Mesodermal cell (in vitro differentiated cells): ENCODE measurements at regions not wholly inside any gene's neighbourhood (a gene's known extent, or its start where the extent isn't known, plus 50 kb on each side); places are given as distances from the start of the nearest gene placed in this dataset.

ENCODE experiments used
- H3K27ac ChIP-seq: 2 replicates; pipeline ENCODE4 v1.7.0; 2013; ENCODE audit warnings: mild to moderate bottlenecking, low read depth, low read length, moderate library complexity; ENCODE audit not compliant: severe bottlenecking
- H3K36me3 ChIP-seq: 2 replicates; pipeline ENCODE4 v1.7.1; 2013; ENCODE audit warnings: mild to moderate bottlenecking, low read length, moderate library complexity; ENCODE audit not compliant: control insufficient read depth, insufficient read depth
- H3K4me1 ChIP-seq: one replicate; pipeline ENCODE4 v1.7.1; 2013; ENCODE audit warnings: mild to moderate bottlenecking, low read length; ENCODE audit not compliant: insufficient read depth, control insufficient read depth, poor library complexity, severe bottlenecking
- H3K4me3 ChIP-seq: 2 replicates; pipeline ENCODE4 v1.7.0; 2013; ENCODE audit warnings: low read length, control low read depth, mild to moderate bottlenecking; ENCODE audit not compliant: insufficient read depth, poor library complexity, severe bottlenecking; ENCODE audit errors: extremely low read depth
- H3K9me3 ChIP-seq: 2 replicates; pipeline ENCODE4 v1.7.1; 2013; ENCODE audit warnings: mild to moderate bottlenecking, low read length, moderate library complexity; ENCODE audit not compliant: control insufficient read depth
- WGBS, 2 experiments: methylation state at CpG; one replicate each; pipeline ENCODE4 v1.1.5; 2013; ENCODE audit warnings: missing lambda C conversion rate in 2 of 2; ENCODE audit not compliant: insufficient coverage in 2 of 2; 5-methylcytosine and 5-hydroxymethylcytosine counted together

DNA sequence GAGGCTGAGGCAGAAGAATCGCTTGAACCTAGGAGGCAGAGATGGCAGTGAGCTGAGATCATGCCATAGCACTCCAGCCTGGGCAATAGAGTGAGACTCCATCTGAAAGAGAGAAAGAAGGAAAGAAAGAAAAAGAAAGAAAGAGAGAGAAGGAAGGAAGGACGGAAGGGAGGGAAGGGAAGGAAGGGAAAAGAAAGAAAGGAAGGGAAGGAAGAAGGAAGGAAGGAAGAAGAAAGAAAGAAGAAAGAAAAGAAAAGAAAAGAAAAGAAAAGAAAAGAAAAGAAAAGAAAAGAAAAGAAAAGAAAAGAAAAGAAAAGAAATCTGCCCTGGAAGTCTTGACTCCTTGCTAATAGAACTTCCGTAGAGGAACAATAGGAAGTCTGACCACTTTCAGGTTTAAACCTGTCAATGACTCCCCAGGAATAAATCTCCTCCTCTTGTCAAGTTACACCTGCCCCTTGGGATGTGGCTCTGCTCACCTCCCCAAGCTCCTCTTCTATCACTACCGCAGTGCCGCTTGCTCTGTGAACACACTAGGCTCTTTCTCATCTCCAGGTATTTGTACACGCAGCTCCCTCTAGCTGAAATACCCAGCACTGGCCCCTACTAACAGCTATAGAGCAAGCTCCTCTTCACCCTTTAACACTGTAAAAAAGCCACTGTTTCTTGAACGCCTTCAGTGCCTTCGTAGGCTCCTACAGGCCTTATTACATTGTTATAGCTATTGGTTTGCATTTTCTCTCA lies 773.1 kb upstream of the TBX3 start:
- WGBS, 2 experiments, result 68 to 75% methylated on average over 7 of the region's 8 CpGs
- Histone ChIP-seq H3K9me3 (peaks cover 4% of the 10 kb centered on the region), H3K4me1 (peaks cover 28% of the 10 kb centered on the region), H3K4me3 (no peak overlapping the region), H3K27ac (no peak overlapping the region), H3K36me3 (no peaks in the 10 kb centered on the region)

GRCh38 chr12:115455268-115455681 lies 771.3 kb upstream of the TBX3 start:
- H3K4me3 ChIP-seq, result no peak overlapping the region
- H3K4me1 ChIP-seq, result peaks cover 40% of the 10 kb centered on the region
- no peaks in the 10 kb centered on the region for H3K36me3 ChIP-seq
- 36 to 54% methylated on average over 7 to 8 of the region's 8 CpGs for WGBS, 2 experiments
- peaks cover 4% of the 10 kb centered on the region for H3K9me3 ChIP-seq
- H3K27ac ChIP-seq, result peak overlapping the region; percentile 41

- H3K27ac ChIP-seq, result peak overlapping the region; percentile 57
- peaks cover 49% of the 10 kb centered on the region for H3K4me1 ChIP-seq
- no peak overlapping the region for H3K4me3 ChIP-seq
- no peaks in the 10 kb centered on the region for H3K36me3 ChIP-seq
- 29 to 31% methylated on average over 8 to 9 of the region's 10 CpGs for WGBS, 2 experiments
- no peaks in the 10 kb centered on the region for H3K9me3 ChIP-seq
These were observed 768.8 kb upstream of the TBX3 start for GRCh38 chr12:115452751-115453281.

DNA sequence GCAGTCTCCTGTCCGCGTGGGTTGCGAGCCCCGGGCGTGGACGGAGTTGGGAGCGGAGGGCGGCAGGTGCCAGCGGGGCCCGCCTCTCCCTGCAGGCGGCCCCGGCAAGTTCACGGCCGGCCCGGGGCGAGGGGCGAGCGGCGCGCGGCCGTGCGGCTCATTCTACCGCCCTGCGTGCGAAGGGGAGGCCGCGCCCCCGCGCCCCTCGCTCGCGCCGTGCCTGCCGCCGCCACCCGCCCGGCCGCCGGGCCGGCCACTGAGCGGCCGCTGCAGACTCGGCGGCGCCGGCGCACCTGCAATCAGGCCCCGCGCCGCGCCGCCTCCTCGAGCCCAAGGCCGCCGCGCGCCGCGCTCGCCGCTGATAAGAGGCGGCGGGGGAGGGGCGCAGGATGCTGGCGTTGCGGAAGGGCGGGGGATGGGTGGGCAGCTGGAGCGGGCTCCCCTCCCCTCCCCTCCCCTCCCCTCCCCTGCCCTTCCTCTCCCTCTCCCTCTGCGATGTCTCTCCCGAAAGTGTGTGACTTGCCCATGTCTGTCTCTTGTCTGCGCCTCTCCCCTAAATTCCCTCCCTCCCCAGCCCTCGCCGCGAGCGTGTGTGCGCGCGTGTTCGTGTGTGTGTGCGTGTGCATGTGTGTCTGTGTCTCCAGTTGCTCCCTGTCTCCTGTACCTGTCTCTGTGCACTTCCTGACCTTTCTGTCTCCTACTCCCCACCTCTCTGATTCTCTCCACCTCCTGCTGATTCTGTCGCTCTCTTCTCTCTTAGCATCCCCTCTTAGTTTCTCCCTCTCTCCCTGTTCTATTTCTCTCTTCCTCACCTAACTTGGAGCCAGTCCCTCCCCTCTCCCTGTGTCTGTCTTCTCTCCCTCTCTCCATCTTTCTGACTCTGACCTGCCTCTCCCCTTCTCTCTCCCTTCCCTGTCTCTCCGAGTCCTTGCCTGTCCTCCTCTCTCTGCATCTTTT lies 768.1 kb upstream of the TBX3 start:
- peak overlapping the region; percentile 57 for H3K27ac ChIP-seq
- 2% methylated on average over 27 to 43 of the region's 83 CpGs for WGBS, 2 experiments

DNA sequence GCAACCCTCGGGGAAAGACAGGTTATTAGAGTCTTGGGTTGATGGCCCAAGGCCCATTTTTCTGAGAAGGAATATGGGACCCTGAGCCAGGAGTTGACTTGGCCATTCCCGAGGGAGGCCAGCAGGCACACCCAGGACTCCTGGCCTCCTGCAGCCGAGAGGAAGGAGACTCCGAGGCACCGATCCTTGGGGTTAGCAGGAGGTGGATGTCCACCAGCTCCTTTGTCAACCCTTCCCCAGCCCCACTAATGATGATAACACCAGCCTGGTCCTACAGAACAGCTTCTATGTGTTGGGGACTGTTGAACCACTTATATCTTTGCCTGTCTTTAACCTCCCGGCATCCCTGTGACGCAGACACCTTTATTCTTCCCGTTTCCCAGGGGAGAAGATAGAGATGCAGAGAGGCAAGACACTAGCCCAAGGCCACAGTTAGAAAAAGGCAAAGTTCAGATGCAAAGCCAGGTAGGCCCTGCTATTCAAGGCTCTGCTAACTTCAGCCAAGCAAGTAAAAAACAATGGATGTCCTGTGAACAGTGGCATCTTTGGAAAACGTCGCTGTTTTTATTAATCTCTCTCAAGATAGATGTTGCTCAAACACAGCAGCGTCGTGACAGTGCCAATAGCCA lies 767.3 kb upstream of the TBX3 start:
- Histone ChIP-seq H3K9me3 (no peaks in the 10 kb centered on the region), H3K4me1 (peaks cover 44% of the 10 kb centered on the region), H3K4me3 (peak overlapping the region; percentile 6), H3K36me3 (no peaks in the 10 kb centered on the region), H3K27ac (no peak overlapping the region)
- 42 to 54% methylated on average over 4 to 10 of the region's 12 CpGs for WGBS, 2 experiments

More for the DNA sequence above, 768.1 kb upstream of the TBX3 start:
- Histone ChIP-seq H3K4me3 (peak overlapping the region; percentile 6), H3K9me3 (no peaks in the 10 kb centered on the region), H3K4me1 (peaks cover 49% of the 10 kb centered on the region), H3K36me3 (no peaks in the 10 kb centered on the region)

- WGBS, 2 experiments, result 77 to 81% methylated on average over 5 to 8 of the region's 8 CpGs
- H3K4me3 ChIP-seq, result no peak overlapping the region
- H3K4me1 ChIP-seq, result peaks cover 42% of the 10 kb centered on the region
- no peaks in the 10 kb centered on the region for H3K9me3 ChIP-seq
- H3K27ac ChIP-seq, result no peak overlapping the region
- H3K36me3 ChIP-seq, result no peaks in the 10 kb centered on the region
These were observed 766.7 kb upstream of the TBX3 start for GRCh38 chr12:115450710-115451109.

GRCh38 chr12:115450017-115450416 lies 766.0 kb upstream of the TBX3 start:
- Histone ChIP-seq H3K4me1 (peaks cover 42% of the 10 kb centered on the region), H3K4me3 (no peak overlapping the region), H3K9me3 (no peaks in the 10 kb centered on the region), H3K27ac (no peak overlapping the region), H3K36me3 (no peaks in the 10 kb centered on the region)
- whole genome bisulfite sequencing, 2 experiments, result 17 to 61% methylated on average over 1 to 2 of the region's 3 CpGs

DNA sequence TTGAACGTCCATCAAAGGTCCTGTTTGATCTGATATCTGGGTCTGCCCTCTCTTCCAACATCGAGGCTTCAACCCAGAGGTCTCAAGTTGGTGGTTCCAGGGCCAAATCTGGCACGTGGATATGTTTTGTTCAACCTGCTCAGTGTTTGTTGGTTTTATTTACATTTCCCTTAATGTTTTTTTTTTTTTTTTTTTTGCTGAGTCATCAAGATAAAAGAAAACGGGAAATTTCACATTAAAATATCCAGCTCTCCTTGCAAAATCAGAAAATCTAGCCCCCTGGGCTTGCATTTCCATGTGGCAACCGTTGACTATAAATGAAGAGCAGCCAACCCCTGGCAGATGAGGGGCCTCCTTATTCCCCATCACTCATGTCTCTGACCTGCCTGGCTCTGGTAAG lies 765.6 kb upstream of the TBX3 start:
- no peak overlapping the region for H3K4me3 ChIP-seq
- H3K27ac ChIP-seq, result no peak overlapping the region
- no peaks in the 10 kb centered on the region for H3K9me3 ChIP-seq
- peaks cover 41% of the 10 kb centered on the region for H3K4me1 ChIP-seq
- no peaks in the 10 kb centered on the region for H3K36me3 ChIP-seq
- WGBS, 2 experiments, result 94% methylated on average over 2 to 3 of the region's 5 CpGs

DNA sequence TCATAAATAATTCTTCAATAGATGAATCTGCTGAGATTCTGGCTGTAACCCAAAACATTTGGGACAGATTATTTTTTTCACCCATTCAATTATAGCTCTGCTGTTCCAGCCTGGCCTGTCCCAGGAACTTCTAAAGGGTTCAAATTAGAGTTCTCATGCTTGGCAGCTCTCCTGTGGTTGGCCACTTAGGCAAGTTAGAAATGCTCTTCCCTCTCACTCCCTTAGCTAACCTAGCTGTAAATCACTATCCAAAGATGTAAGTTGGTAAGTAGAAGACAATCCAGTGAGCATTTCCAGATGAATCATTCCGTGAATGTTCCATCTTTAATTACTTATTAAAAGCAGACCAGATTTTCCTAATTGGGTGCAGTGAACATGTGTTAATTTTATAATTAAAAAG lies 760.4 kb upstream of the TBX3 start:
- H3K4me1 ChIP-seq, result no peaks in the 10 kb centered on the region
- H3K27ac ChIP-seq, result no peak overlapping the region
- no CpG with 5 or more reads among the region's 1 CpG for WGBS, 2 experiments
- H3K4me3 ChIP-seq, result no peak overlapping the region
- H3K36me3 ChIP-seq, result no peaks in the 10 kb centered on the region
- H3K9me3 ChIP-seq, result no peaks in the 10 kb centered on the region

DNA sequence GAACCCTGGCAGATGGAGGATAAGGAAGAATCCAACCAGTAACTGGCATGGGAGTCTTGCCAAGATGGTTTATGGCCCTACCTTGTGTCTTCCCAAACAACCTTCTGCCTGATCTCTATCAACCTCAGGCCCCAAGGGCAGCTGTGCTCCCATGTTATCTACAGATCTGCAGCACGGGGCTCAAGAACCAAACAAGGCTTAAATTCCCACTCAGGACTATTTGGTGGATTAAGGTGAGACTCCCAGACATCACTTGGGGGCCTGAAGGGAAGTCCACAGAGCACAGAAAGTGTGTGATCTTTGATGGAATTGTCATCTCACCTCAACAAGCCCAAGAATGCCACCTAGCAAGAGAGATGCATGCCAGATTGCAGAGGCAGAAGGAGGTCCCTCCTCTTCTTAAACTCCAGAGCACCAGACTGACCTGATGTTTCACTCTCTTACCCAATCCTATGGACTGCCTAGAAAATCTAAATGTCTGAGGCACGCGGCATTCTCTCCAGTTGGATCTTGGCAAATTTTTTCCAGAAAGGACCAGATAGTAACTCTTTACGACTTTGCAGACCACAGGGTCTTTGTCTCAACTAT lies 759.5 kb upstream of the TBX3 start:
- H3K4me1 ChIP-seq, result no peaks in the 10 kb centered on the region
- no peaks in the 10 kb centered on the region for H3K36me3 ChIP-seq
- H3K27ac ChIP-seq, result no peak overlapping the region
- 100% methylated on average over 3 to 4 of the region's 4 CpGs for WGBS, 2 experiments
- no peaks in the 10 kb centered on the region for H3K9me3 ChIP-seq
- H3K4me3 ChIP-seq, result no peak overlapping the region
